ENCODE measurements at regions not wholly inside any gene's neighbourhood (a gene's known extent, or its start where the extent isn't known, plus 50 kb on each side); places are given as distances from the start of the nearest gene placed in this dataset.

- TF ChIP-seq EZH2phosphoT487 (IDR thresholded peaks at IDR 0.05; ENCODE audit: borderline replicate concordance, low read depth, low read length): no peak
Observed at GRCh38 chr4:32748061-32748460, 2027.9 kb downstream of the PCDH7 start.

GRCh38 chr4:32748498-32748897 is 2028.3 kb downstream of the PCDH7 start:
- Histone ChIP-seq H3K27ac (ENCODE audit: low read depth, low read length, poor library complexity, severe bottlenecking) (no peak overlapping the region), H3K4me2 (ENCODE audit: low read length) (no peak overlapping the region), H3K9me2 (ENCODE audit: insufficient read depth, low read length) (no peaks in the 10 kb centered on the region), H3K9me3 (ENCODE audit: low read length) (no peaks in the 10 kb centered on the region), H3K4me1 (ENCODE audit: insufficient read depth, low read length, poor library complexity, severe bottlenecking) (no peaks in the 10 kb centered on the region), H3K79me2 (ENCODE audit: insufficient read depth, low read depth, low read length) (no peaks in the 10 kb centered on the region), H4K20me1 (ENCODE audit: insufficient read depth, low read length) (no peaks in the 10 kb centered on the region), H3K36me3 (ENCODE audit: insufficient read depth, low read length) (no peaks in the 10 kb centered on the region), H3K4me3 (ENCODE audit: low read depth, low read length, poor library complexity, severe bottlenecking) (no peak overlapping the region), H2AFZ (ENCODE audit: low read length) (no peak overlapping the region)
- DNase-seq (ENCODE audit: low spot score): no peak
- ChIA-PET POLR2A (interaction anchor here (0.7 kb wide), 1 partner anchor 544 kb away, joined by 3 read pairs; no protein-coding TSS in a partner anchor), CTCF (ENCODE audit: unreplicated experiment) (no interaction called here)
- intact Hi-C loops (cut with micrococcal nuclease; ENCODE audit: unreplicated experiment): no loop called here
- TF ChIP-seq CTCF (conservative IDR thresholded peaks at IDR 0.05; ENCODE audit: low read length) (no peak), EZH2phosphoT487 (IDR thresholded peaks at IDR 0.05; ENCODE audit: borderline replicate concordance, low read depth, low read length) (no peak)
- BruUV-seq (replicated peaks): no TSS peak

More at GRCh38 chr4:32748061-32748460, 2027.9 kb downstream of the PCDH7 start:
- Histone ChIP-seq H3K36me3 (ENCODE audit: insufficient read depth, low read length) (no peaks in the 10 kb centered on the region), H3K4me1 (ENCODE audit: insufficient read depth, low read length, poor library complexity, severe bottlenecking) (no peaks in the 10 kb centered on the region), H3K4me2 (ENCODE audit: low read length) (no peak overlapping the region), H4K20me1 (ENCODE audit: insufficient read depth, low read length) (no peaks in the 10 kb centered on the region), H3K4me3 (ENCODE audit: low read depth, low read length, poor library complexity, severe bottlenecking) (no peak overlapping the region), H3K9me3 (ENCODE audit: low read length) (no peaks in the 10 kb centered on the region), H3K9me2 (ENCODE audit: insufficient read depth, low read length) (no peaks in the 10 kb centered on the region), H3K79me2 (ENCODE audit: insufficient read depth, low read depth, low read length) (no peaks in the 10 kb centered on the region), H3K27ac (ENCODE audit: low read depth, low read length, poor library complexity, severe bottlenecking) (no peak overlapping the region), H2AFZ (ENCODE audit: low read length) (no peak overlapping the region)
- ChIA-PET POLR2A (interaction anchor here (0.7 kb wide), 1 partner anchor 544 kb away, joined by 3 read pairs; no protein-coding TSS in a partner anchor), CTCF (ENCODE audit: unreplicated experiment) (no interaction called here)
- no peak for DNase-seq (ENCODE audit: low spot score)
- BruUV-seq (replicated peaks): no TSS peak
- intact Hi-C loops (cut with micrococcal nuclease; ENCODE audit: unreplicated experiment): no loop called here

GRCh38 chr4:32752962-32753361 is 2032.8 kb downstream of the PCDH7 start:
- Histone ChIP-seq H3K27ac (ENCODE audit: low read depth, low read length, poor library complexity, severe bottlenecking) (no peak overlapping the region), H3K4me2 (ENCODE audit: low read length) (no peak overlapping the region), H3K4me3 (ENCODE audit: low read depth, low read length, poor library complexity, severe bottlenecking) (no peak overlapping the region), H4K20me1 (ENCODE audit: insufficient read depth, low read length) (no peaks in the 10 kb centered on the region), H3K4me1 (ENCODE audit: insufficient read depth, low read length, poor library complexity, severe bottlenecking) (no peaks in the 10 kb centered on the region), H3K9me3 (ENCODE audit: low read length) (no peaks in the 10 kb centered on the region), H3K9me2 (ENCODE audit: insufficient read depth, low read length) (no peaks in the 10 kb centered on the region), H3K79me2 (ENCODE audit: insufficient read depth, low read depth, low read length) (no peaks in the 10 kb centered on the region), H2AFZ (ENCODE audit: low read length) (no peak overlapping the region), H3K36me3 (ENCODE audit: insufficient read depth, low read length) (no peaks in the 10 kb centered on the region)
- ChIA-PET POLR2A (no interaction called here), CTCF (ENCODE audit: unreplicated experiment) (no interaction called here)
- TF ChIP-seq CTCF (conservative IDR thresholded peaks at IDR 0.05; ENCODE audit: low read length): no peak
- intact Hi-C loops (cut with micrococcal nuclease; ENCODE audit: unreplicated experiment): no loop called here
- DNase-seq (ENCODE audit: low spot score): no peak
- no TSS peak for BruUV-seq (replicated peaks)
